C1 segment of cervical spinal cord (tissue), 14 donors: ENCODE measurements at regions not wholly inside any gene's neighbourhood (a gene's known extent, or its start where the extent isn't known, plus 50 kb on each side); places are given as distances from the start of the nearest gene placed in this dataset.

Experiments used
- DNase-seq, 14 donors: peaks; one replicate each; lab custom pipeline; 2025; lab: John Stamatoyannopoulos, UW

GRCh38 chrX:96311366-96311765 lies 373.3 kb upstream of the DIAPH2 start:
- DNase-seq: no peak

GRCh38 chrX:96314985-96315384 lies 369.7 kb upstream of the DIAPH2 start:
- no peak for DNase-seq

- DNase-seq: no peak
Measured at GRCh38 chrX:96361844-96362243, 322.8 kb upstream of the DIAPH2 start.

GRCh38 chrX:96372313-96373046 lies 312.2 kb upstream of the DIAPH2 start:
- DNase-seq: peak in 2 of 14 donors; percentile 0

- no peak for DNase-seq
Measured at GRCh38 chrX:96373047-96373355, 311.6 kb upstream of the DIAPH2 start.

- no peak for DNase-seq
Measured at GRCh38 chrX:96376266-96376665, 308.4 kb upstream of the DIAPH2 start.

GRCh38 chrX:96379951-96380350 lies 304.7 kb upstream of the DIAPH2 start:
- no peak for DNase-seq

- no peak for DNase-seq
Measured at GRCh38 chrX:96382018-96382417, 302.6 kb upstream of the DIAPH2 start.

- no peak for DNase-seq
Measured at GRCh38 chrX:96383428-96383827, 301.2 kb upstream of the DIAPH2 start.

- DNase-seq: no peak
Measured at GRCh38 chrX:96386325-96386724, 298.3 kb upstream of the DIAPH2 start.

- DNase-seq: no peak
Measured at GRCh38 chrX:96386981-96387380, 297.7 kb upstream of the DIAPH2 start.

- DNase-seq: no peak
Measured at GRCh38 chrX:96387801-96388200, 296.8 kb upstream of the DIAPH2 start.

- DNase-seq: no peak
Measured at GRCh38 chrX:96389281-96390047, 295.2 kb upstream of the DIAPH2 start.

- DNase-seq: no peak
Measured at GRCh38 chrX:96394598-96394997, 290.0 kb upstream of the DIAPH2 start.

GRCh38 chrX:96403446-96403845 lies 281.2 kb upstream of the DIAPH2 start:
- DNase-seq: no peak

- DNase-seq: no peak
Measured at GRCh38 chrX:96405842-96406241, 278.8 kb upstream of the DIAPH2 start.

- no peak for DNase-seq
Measured at GRCh38 chrX:96407072-96407471, 277.6 kb upstream of the DIAPH2 start.

GRCh38 chrX:96407501-96407900 lies 277.1 kb upstream of the DIAPH2 start:
- no peak for DNase-seq

GRCh38 chrX:96407981-96408380 lies 276.7 kb upstream of the DIAPH2 start:
- no peak for DNase-seq

GRCh38 chrX:96410927-96411326 lies 273.7 kb upstream of the DIAPH2 start:
- DNase-seq: no peak

- DNase-seq: no peak
Measured at GRCh38 chrX:96417695-96418094, 266.9 kb upstream of the DIAPH2 start.

- no peak for DNase-seq
Measured at GRCh38 chrX:96424007-96424406, 260.6 kb upstream of the DIAPH2 start.

- DNase-seq: no peak
Measured at GRCh38 chrX:96425200-96425599, 259.4 kb upstream of the DIAPH2 start.
